SK-N-SH (cell line): ENCODE measurements at regions not wholly inside any gene's neighbourhood (a gene's known extent, or its start where the extent isn't known, plus 50 kb on each side); places are given as distances from the start of the nearest gene placed in this dataset.

Source experiments
- CTCF ChIA-PET: fragments of 300-600, 350-600 bp; formaldehyde crosslinking; extraction: SDS; loops from one replicate; lab custom pipeline; 2021; lab: Yijun Ruan, JAX
- POLR2A ChIA-PET: fragments of 350-600 bp; sonication (Branson Sonifier 250); formaldehyde crosslinking; extraction: SDS; loops from one replicate; lab custom pipeline; 2020; ENCODE audit warnings: antibody characterized with exemption, inconsistent platforms; lab: Yijun Ruan, JAX
- DNase-seq: peaks from one replicate; pipeline ENCODE4 v3.0.0; 2012
- H2AFZ ChIP-seq: fragments of 200-600 bp; sonication (generic); 2 replicates; pipeline ENCODE4 v1.8.1; 2016; ENCODE audit warnings: antibody characterized with exemption, mild to moderate bottlenecking, low read depth
- H3F3A ChIP-seq: fragments of 200-600 bp; sonication (generic); replicated peaks from 2 replicates; pipeline ENCODE3; 2016; ENCODE audit warnings: antibody characterized with exemption, mild to moderate bottlenecking; ENCODE audit not compliant: insufficient read depth
- H3K27ac ChIP-seq, 2 experiments: fragments of 200-500 bp in 1 of 2; fragments of 200-600 bp in 1 of 2; sonication (Bioruptor generic) in 1 of 2; sonication (generic), shearing (Covaris generic) in 1 of 2; 2 replicates each; pipeline versions ENCODE4 v1.5.1 to v1.6.1; 2014 to 2016; ENCODE audit warnings: low read depth in 2 of 2, inconsistent platforms in 1 of 2, low read length in 1 of 2, mild to moderate bottlenecking in 1 of 2, mixed read lengths in 1 of 2
- H3K27me3 ChIP-seq: fragments of 200-600 bp; sonication (generic), shearing (Covaris generic); 2 replicates; pipeline ENCODE4 v1.6.1; 2016; ENCODE audit warnings: mixed run types; ENCODE audit not compliant: insufficient read depth
- H3K36me3 ChIP-seq, 2 experiments: fragments of 200-500 bp in 1 of 2; fragments of 200-600 bp in 1 of 2; sonication (Bioruptor generic) in 1 of 2; sonication (generic) in 1 of 2; replicated peaks in 1 of 2; 2 replicates each; pipeline versions ENCODE3 to v1.5.1; 2014 to 2016; ENCODE audit warnings: low read length in 1 of 2, mild to moderate bottlenecking in 1 of 2; ENCODE audit not compliant: insufficient read depth in 2 of 2, control insufficient read depth in 1 of 2
- H3K4me1 ChIP-seq, 2 experiments: fragments of 200-500 bp in 1 of 2; fragments of 200-600 bp in 1 of 2; sonication (Bioruptor generic) in 1 of 2; sonication (generic), shearing (Covaris generic) in 1 of 2; 2 replicates each; pipeline versions ENCODE4 v1.5.1 to v1.6.1; 2014 to 2016; ENCODE audit warnings: low read depth in 1 of 2, low read length in 1 of 2, mixed run types in 1 of 2; ENCODE audit not compliant: insufficient read depth in 2 of 2, control insufficient read depth in 1 of 2
- H3K4me2 ChIP-seq: fragments of 200-600 bp; sonication (generic), shearing (Covaris generic); 2 replicates; pipeline ENCODE4 v1.6.1; 2017; ENCODE audit warnings: mixed run types
- H3K4me3 ChIP-seq, 2 experiments: fragments of 200-500 bp in 1 of 2; fragments of 200-600 bp in 1 of 2; sonication (Bioruptor generic) in 1 of 2; sonication (generic), shearing (Covaris generic) in 1 of 2; 2 replicates each; pipeline versions ENCODE4 v1.5.1 to v1.8.1; 2014 to 2016; ENCODE audit warnings: low read depth in 2 of 2, inconsistent platforms in 1 of 2, low read length in 1 of 2, mild to moderate bottlenecking in 1 of 2, mixed read lengths in 1 of 2, moderate library complexity in 1 of 2
- H3K79me2 ChIP-seq: fragments of 200-600 bp; sonication (generic); 2 replicates; pipeline ENCODE4 v1.8.1; 2017; ENCODE audit warnings: mild to moderate bottlenecking; ENCODE audit not compliant: insufficient read depth
- H3K9ac ChIP-seq: fragments of 200-600 bp; sonication (generic); 2 replicates; pipeline ENCODE4 v1.6.1; 2017; ENCODE audit warnings: mixed run types
- H3K9me2 ChIP-seq: fragments of 200-600 bp; sonication (generic); 2 replicates; pipeline ENCODE4 v1.6.1; 2017; ENCODE audit warnings: mixed run types
- H3K9me3 ChIP-seq: fragments of 200-600 bp; sonication (generic); 2 replicates; pipeline ENCODE4 v1.6.1; 2017; ENCODE audit warnings: mixed run types, mild to moderate bottlenecking, moderate library complexity
- H4K20me1 ChIP-seq: fragments of 200-600 bp; sonication (generic); 2 replicates; pipeline ENCODE4 v1.6.1; 2017; ENCODE audit warnings: mild to moderate bottlenecking, mixed run types; ENCODE audit not compliant: insufficient read depth
- CHD2 ChIP-seq: fragments of 150-350 bp; IDR thresholded peaks from 2 replicates; pipeline ENCODE4 v1.6.1; 2018; ENCODE audit warnings: low read length; ENCODE audit not compliant: partially characterized antibody
- CTCF ChIP-seq: fragments of 200-600 bp; sonication (generic); IDR thresholded peaks from 2 replicates; pipeline ENCODE4 v1.6.1; 2017; ENCODE audit warnings: antibody characterized with exemption, mild to moderate bottlenecking, moderate library complexity
- EP300 ChIP-seq, 2 experiments: IDR thresholded peaks; 2 replicates each; pipeline versions ENCODE4 v1.4.0 to v1.6.1; 2012; ENCODE audit warnings: borderline replicate concordance in 1 of 2, low read depth in 1 of 2, low read length in 1 of 2
- FOSL2 ChIP-seq: IDR thresholded peaks from 2 replicates; pipeline ENCODE4 v1.4.0; 2012; ENCODE audit warnings: low read depth, mild to moderate bottlenecking, moderate library complexity, borderline replicate concordance
- FOXJ3 ChIP-seq: sonication (generic); formaldehyde crosslinking; IDR thresholded peaks from 2 replicates; pipeline ENCODE4 v1.5.1; 2020; ENCODE audit warnings: mild to moderate bottlenecking, missing genetic modification reagents
- GABPA ChIP-seq: IDR thresholded peaks from 2 replicates; pipeline ENCODE4 v1.4.0; 2012; ENCODE audit warnings: low read depth, mild to moderate bottlenecking
- GATA2 ChIP-seq: sonication (generic); formaldehyde crosslinking; IDR thresholded peaks from 2 replicates; pipeline ENCODE4 v1.5.0; 2020; ENCODE audit warnings: mild to moderate bottlenecking, missing genetic modification reagents
- MEF2A ChIP-seq: IDR thresholded peaks from 2 replicates; pipeline ENCODE4 v1.4.0; 2012; ENCODE audit warnings: low read depth, borderline replicate concordance
- MXI1 ChIP-seq: IDR thresholded peaks from 2 replicates; pipeline ENCODE4 v1.6.1; 2012; ENCODE audit warnings: mild to moderate bottlenecking, low read depth, low read length, improper control_type of control experiment
- NFIC ChIP-seq: IDR thresholded peaks from 2 replicates; pipeline ENCODE4 v1.4.0; 2012; ENCODE audit warnings: borderline replicate concordance
- NRF1 ChIP-seq: IDR thresholded peaks from 2 replicates; pipeline ENCODE4 v1.6.1; 2012; ENCODE audit warnings: low read depth, mild to moderate bottlenecking, low read length
- POLR2AphosphoS5 ChIP-seq: IDR thresholded peaks from 2 replicates; pipeline ENCODE4 v1.6.1; 2012; ENCODE audit warnings: low read depth, low read length
- RAD21 ChIP-seq: IDR thresholded peaks from 2 replicates; pipeline ENCODE4 v1.6.1; 2012; ENCODE audit warnings: mild to moderate bottlenecking, low read length
- RCOR1 ChIP-seq: fragments of 150-350 bp; IDR thresholded peaks from 2 replicates; pipeline ENCODE4 v1.6.1; 2017; ENCODE audit warnings: antibody characterized with exemption, low read length
- RFX5 ChIP-seq: IDR thresholded peaks from 2 replicates; pipeline ENCODE4 v1.6.1; 2012; ENCODE audit warnings: mild to moderate bottlenecking, improper control_type of control experiment, low read length
- SMC3 ChIP-seq: IDR thresholded peaks from 2 replicates; pipeline ENCODE4 v1.6.1; 2012; ENCODE audit warnings: low read depth, low read length, improper control_type of control experiment
- TAF1 ChIP-seq: IDR thresholded peaks from 2 replicates; pipeline ENCODE4 v1.6.1; 2012; ENCODE audit warnings: low read depth, mild to moderate bottlenecking, low read length, moderate library complexity, borderline replicate concordance
- TCF12 ChIP-seq: IDR thresholded peaks from 2 replicates; pipeline ENCODE4 v1.4.0; 2012
- TEAD4 ChIP-seq: IDR thresholded peaks from 2 replicates; pipeline ENCODE4 v1.4.0; 2012; ENCODE audit warnings: mild to moderate bottlenecking, borderline replicate concordance; ENCODE audit not compliant: insufficient read depth
- YY1 ChIP-seq: IDR thresholded peaks from 2 replicates; pipeline ENCODE4 v1.4.0; 2012; ENCODE audit warnings: low read depth, mild to moderate bottlenecking
- WGBS: methylation state at CpG from one replicate; pipeline ENCODE4 v1.1.6; 2017; ENCODE audit warnings: low lambda C conversion rate; 5-methylcytosine and 5-hydroxymethylcytosine counted together
- TF ChIP-seq, protein P1 (sequence below): IDR thresholded peaks from 2 replicates; pipeline ENCODE4 v1.4.0; 2012; ENCODE audit warnings: low read depth, borderline replicate concordance
- TF ChIP-seq, protein P2 (sequence below): IDR thresholded peaks from 2 replicates; pipeline ENCODE4; 2012
- TF ChIP-seq, protein P3 (sequence below): fragments of 150-350 bp; IDR thresholded peaks from 2 replicates; pipeline ENCODE4 v1.6.1; 2017; ENCODE audit warnings: antibody characterized with exemption, low read length, low read depth, borderline replicate concordance

DNA sequence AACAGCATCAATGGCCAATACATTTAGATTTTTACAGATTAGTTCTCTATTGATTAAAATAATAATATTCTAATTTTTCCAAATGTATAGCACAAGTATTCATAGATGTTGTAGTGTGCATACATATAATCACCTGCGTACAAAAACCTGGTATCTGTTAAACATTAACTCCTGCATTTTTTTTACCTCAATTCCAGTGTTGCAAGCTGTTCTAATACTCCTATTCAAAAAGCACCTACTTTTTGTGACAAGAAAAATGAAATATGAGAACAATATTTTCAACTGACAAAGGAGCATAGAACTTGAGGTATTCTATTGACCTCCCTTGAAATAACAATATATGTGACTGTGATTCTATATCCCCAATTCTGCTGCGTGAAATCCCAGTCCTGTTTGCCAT is 422.9 kb upstream of the PCDH20 start:
- no peaks in the 10 kb centered on the region for H3K4me1 ChIP-seq
- 65% methylated on average over 2 of the region's 2 CpGs for WGBS
- H3K36me3 ChIP-seq: no peaks in the 10 kb centered on the region
- no peak for TF ChIP-seq SMC3
- no peak for TF ChIP-seq RFX5
- TF ChIP-seq GATA2 (CRISPR knock-in tag): no peak
- TF ChIP-seq POLR2AphosphoS5: no peak
- TF ChIP-seq, protein P1, sequence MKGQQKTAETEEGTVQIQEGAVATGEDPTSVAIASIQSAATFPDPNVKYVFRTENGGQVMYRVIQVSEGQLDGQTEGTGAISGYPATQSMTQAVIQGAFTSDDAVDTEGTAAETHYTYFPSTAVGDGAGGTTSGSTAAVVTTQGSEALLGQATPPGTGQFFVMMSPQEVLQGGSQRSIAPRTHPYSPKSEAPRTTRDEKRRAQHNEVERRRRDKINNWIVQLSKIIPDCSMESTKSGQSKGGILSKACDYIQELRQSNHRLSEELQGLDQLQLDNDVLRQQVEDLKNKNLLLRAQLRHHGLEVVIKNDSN: no peak
- TF ChIP-seq MXI1: no peak
- TF ChIP-seq, protein P2, sequence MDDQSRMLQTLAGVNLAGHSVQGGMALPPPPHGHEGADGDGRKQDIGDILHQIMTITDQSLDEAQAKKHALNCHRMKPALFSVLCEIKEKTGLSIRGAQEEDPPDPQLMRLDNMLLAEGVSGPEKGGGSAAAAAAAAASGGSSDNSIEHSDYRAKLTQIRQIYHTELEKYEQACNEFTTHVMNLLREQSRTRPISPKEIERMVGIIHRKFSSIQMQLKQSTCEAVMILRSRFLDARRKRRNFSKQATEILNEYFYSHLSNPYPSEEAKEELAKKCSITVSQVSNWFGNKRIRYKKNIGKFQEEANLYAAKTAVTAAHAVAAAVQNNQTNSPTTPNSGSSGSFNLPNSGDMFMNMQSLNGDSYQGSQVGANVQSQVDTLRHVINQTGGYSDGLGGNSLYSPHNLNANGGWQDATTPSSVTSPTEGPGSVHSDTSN: no peak
- TF ChIP-seq GABPA: no peak
- TF ChIP-seq, protein P3, sequence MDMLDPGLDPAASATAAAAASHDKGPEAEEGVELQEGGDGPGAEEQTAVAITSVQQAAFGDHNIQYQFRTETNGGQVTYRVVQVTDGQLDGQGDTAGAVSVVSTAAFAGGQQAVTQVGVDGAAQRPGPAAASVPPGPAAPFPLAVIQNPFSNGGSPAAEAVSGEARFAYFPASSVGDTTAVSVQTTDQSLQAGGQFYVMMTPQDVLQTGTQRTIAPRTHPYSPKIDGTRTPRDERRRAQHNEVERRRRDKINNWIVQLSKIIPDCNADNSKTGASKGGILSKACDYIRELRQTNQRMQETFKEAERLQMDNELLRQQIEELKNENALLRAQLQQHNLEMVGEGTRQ: no peak
- TF ChIP-seq MEF2A: no peak
- no peak for TF ChIP-seq FOXJ3 (CRISPR knock-in tag)
- no peak for TF ChIP-seq YY1
- no peak for TF ChIP-seq TAF1
- no peak for TF ChIP-seq NRF1
- TF ChIP-seq EP300 (IDR thresholded peaks at IDR 0.05; ENCODE audit: borderline replicate concordance in 1 of 2, low read depth in 1 of 2, low read length in 1 of 2): no peak
- TF ChIP-seq RAD21: no peak
- no peak for TF ChIP-seq NFIC
- TF ChIP-seq, all 33 proteins: peak for 0
- H3K4me2 ChIP-seq: no peak overlapping the region
- H4K20me1 ChIP-seq: no peaks in the 10 kb centered on the region
- no peaks in the 10 kb centered on the region for H3K79me2 ChIP-seq
- H3K9me3 ChIP-seq: no peaks in the 10 kb centered on the region
- H3K9me2 ChIP-seq: no peaks in the 10 kb centered on the region
- no peak overlapping the region for H2AFZ ChIP-seq
- CTCF ChIA-PET: interaction anchor here (1.3 kb wide), 1 partner anchor 22 kb away, joined by 4 read pairs; no protein-coding TSS in a partner anchor
- POLR2A ChIA-PET: no interaction called here
- no peaks in the 10 kb centered on the region for H3K27me3 ChIP-seq
- H3F3A ChIP-seq: peaks cover 2% of the 10 kb centered on the region
- DNase-seq: no peak
- no peak overlapping the region for H3K4me3 ChIP-seq
- H3K27ac ChIP-seq: no peak overlapping the region
- H3K9ac ChIP-seq: no peak overlapping the region

DNA sequence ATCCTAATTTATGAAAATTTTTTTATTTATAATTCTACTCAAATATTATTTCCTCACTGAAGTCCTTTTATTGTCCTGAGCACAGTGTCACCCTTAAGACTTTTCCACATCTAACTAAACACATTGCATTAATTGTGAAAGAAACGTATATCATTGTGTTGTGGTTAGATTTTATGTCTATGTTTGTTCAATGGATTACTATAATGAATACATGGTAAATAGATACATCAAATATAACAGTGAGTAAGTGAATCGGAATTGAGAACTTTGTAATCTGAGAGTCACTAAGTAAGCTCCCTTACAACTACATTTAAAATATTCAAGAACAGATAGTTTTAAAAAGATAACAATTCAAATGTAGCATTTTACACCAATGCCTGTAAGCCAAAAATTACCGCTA is 417.6 kb upstream of the PCDH20 start:
- H3K27ac ChIP-seq: no peak overlapping the region
- CTCF ChIA-PET: no interaction called here
- no peak overlapping the region for H2AFZ ChIP-seq
- no peaks in the 10 kb centered on the region for H3K4me1 ChIP-seq
- no peak overlapping the region for H3K9ac ChIP-seq
- no peaks in the 10 kb centered on the region for H3K9me3 ChIP-seq
- POLR2A ChIA-PET: no interaction called here
- no peak overlapping the region for H3K4me2 ChIP-seq
- no peaks in the 10 kb centered on the region for H3K9me2 ChIP-seq
- DNase-seq: no peak
- H3K79me2 ChIP-seq: no peaks in the 10 kb centered on the region
- 34% methylated on average over 3 of the region's 3 CpGs for WGBS
- H3K36me3 ChIP-seq: no peaks in the 10 kb centered on the region
- H3F3A ChIP-seq: no peaks in the 10 kb centered on the region
- no peaks in the 10 kb centered on the region for H4K20me1 ChIP-seq
- H3K4me3 ChIP-seq: no peak overlapping the region
- no peaks in the 10 kb centered on the region for H3K27me3 ChIP-seq
- no peak for TF ChIP-seq TAF1
- no peak for TF ChIP-seq TEAD4
- no peak for TF ChIP-seq CHD2
- TF ChIP-seq MXI1: no peak
- TF ChIP-seq, protein P1: no peak
- TF ChIP-seq EP300 (IDR thresholded peaks at IDR 0.05; ENCODE audit: borderline replicate concordance in 1 of 2, low read depth in 1 of 2, low read length in 1 of 2): no peak
- no peak for TF ChIP-seq YY1
- no peak for TF ChIP-seq FOSL2
- no peak for TF ChIP-seq RCOR1
- TF ChIP-seq CTCF: no peak
- TF ChIP-seq TCF12: no peak
- no peak for TF ChIP-seq RAD21
- TF ChIP-seq SMC3: no peak
- no peak for TF ChIP-seq NRF1
